D721Med (cell line): ENCODE measurements at regions not wholly inside any gene's neighbourhood (a gene's known extent, or its start where the extent isn't known, plus 50 kb on each side); places are given as distances from the start of the nearest gene placed in this dataset.
A peak's percentile ranks its signal among the peaks of the same experiment; 100 is the strongest.

Source experiments
- DNase-seq: peaks from one replicate; pipeline ENCODE4 v3.0.0; 2011; ENCODE audit warnings: low spot score; ENCODE audit not compliant: insufficient read length
- FAIRE-seq: peaks from 2 replicates; lab custom pipeline; 2011; peaks lifted over from hg19 to GRCh38; lab: Jason Lieb, UNC
- TF ChIP-seq, protein P1 (sequence below): IDR thresholded peaks from 2 replicates; pipeline ENCODE4 v1.5.1; 2012; ENCODE audit warnings: mild to moderate bottlenecking, control low read depth; ENCODE audit not compliant: insufficient read depth; ENCODE audit errors: missing control alignments

DNA sequence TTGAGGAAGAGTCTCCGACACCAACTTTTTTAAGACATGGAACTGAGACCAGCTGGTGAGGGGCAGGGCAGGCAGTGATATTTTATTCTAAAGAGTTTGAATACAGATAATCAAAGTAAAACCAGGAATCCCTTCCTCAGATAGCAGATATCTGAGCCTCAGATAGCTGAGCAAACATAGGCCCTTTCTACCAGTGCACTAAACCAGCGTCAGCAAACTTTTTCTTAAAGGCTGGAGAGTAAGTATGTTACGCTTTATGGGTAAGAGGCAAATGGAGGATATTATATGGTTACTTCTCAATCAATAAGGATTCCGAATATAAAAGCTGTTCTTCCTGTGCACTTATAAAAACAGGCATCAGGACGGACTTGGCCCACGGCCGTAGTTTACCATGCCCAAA is 73.9 kb downstream of the WNT5A start:
- no peak for FAIRE-seq
- DNase-seq: no peak
- TF ChIP-seq, protein P1, sequence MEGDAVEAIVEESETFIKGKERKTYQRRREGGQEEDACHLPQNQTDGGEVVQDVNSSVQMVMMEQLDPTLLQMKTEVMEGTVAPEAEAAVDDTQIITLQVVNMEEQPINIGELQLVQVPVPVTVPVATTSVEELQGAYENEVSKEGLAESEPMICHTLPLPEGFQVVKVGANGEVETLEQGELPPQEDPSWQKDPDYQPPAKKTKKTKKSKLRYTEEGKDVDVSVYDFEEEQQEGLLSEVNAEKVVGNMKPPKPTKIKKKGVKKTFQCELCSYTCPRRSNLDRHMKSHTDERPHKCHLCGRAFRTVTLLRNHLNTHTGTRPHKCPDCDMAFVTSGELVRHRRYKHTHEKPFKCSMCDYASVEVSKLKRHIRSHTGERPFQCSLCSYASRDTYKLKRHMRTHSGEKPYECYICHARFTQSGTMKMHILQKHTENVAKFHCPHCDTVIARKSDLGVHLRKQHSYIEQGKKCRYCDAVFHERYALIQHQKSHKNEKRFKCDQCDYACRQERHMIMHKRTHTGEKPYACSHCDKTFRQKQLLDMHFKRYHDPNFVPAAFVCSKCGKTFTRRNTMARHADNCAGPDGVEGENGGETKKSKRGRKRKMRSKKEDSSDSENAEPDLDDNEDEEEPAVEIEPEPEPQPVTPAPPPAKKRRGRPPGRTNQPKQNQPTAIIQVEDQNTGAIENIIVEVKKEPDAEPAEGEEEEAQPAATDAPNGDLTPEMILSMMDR: no peak

DNA sequence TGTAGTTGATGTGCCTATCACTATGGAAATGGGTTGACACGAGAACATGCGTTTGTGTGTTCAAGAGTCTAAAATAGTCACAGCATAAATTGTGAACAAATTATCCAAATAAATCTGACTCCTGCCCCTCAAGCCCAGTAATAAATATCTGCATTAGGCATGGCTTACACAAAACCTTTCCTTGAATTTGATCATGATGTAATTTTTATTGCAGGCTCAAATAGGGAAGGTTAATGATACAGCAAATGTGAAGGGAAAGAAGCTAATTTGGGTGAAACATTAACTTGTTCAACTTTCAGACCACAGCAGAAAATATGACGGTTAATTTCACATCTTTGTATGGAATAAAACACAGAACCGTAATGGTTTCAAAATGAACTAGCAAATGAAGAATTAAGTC is 74.6 kb downstream of the WNT5A start:
- TF ChIP-seq, protein P1: no peak
- no peak for DNase-seq
- no peak for FAIRE-seq

DNA sequence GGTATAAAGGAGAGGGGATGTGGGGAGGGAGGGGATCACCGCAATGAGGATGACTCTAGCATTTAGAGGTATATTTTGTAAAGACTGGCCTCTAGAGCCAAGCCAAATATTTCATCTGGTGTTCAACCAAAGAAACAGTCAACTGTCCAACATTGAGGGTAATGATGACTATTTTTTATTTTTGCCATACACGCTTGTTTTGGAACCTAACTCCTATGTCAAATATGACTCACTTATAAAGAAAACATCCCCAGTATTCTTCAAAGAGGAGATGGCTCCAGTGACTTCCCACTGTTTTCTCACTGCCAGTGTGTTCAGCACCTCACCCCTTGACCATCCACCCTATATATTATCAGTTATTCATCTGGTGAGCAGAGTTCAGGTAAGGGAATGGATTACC is 77.3 kb downstream of the WNT5A start:
- DNase-seq (no peak), FAIRE-seq (no peak)
- TF ChIP-seq, protein P1: no peak

DNA sequence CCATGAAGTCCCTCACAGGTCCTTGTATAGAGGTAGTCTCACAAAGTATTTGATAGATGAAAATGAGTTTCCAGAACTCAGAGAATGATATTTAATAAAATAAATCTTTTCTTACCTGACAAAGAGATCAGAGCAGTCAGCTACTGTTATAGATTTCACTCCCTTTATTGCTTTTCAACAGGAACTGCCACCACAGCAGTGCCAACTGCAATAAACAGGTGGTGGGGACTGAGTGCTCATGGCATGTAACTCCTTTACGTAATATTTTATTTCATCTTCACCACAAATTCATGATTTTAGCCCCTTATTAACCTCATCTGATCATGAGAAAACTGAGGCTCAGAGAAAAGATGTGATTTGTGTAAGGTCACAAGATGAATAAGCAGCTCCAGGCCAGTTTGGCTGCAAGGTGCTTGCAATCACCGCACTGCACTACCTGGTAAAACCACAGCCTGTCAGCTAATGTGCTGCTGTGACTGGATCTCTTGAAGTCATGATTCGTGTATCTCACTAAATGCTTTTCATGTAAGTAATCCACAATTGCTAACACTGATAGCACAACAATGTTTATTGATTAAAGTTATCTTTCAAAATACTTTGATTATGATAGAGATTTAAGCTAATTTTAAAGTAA is 78.8 kb downstream of the WNT5A start:
- TF ChIP-seq, protein P1: no peak
- FAIRE-seq (no peak), DNase-seq (no peak)

DNA sequence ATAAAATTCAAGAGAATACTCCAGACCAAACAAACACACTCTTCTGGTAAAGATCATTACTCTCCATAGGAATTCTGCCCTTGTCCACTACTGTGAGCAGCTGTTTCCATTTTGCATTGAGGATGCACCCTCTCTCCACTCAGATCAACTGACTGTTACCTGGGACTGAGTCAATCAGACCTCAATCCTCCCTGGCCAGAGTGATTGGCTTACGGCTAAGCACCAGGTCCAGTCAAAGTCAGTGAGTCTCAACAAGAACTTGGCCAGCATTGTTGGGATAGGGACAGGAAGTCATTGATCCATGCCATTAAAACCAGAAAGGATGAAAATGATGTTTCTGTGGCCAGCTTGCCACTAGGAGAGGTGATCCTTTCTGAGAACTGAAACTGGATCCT is 79.7 kb downstream of the WNT5A start:
- DNase-seq: no peak
- FAIRE-seq: no peak
- TF ChIP-seq, protein P1: no peak

DNA sequence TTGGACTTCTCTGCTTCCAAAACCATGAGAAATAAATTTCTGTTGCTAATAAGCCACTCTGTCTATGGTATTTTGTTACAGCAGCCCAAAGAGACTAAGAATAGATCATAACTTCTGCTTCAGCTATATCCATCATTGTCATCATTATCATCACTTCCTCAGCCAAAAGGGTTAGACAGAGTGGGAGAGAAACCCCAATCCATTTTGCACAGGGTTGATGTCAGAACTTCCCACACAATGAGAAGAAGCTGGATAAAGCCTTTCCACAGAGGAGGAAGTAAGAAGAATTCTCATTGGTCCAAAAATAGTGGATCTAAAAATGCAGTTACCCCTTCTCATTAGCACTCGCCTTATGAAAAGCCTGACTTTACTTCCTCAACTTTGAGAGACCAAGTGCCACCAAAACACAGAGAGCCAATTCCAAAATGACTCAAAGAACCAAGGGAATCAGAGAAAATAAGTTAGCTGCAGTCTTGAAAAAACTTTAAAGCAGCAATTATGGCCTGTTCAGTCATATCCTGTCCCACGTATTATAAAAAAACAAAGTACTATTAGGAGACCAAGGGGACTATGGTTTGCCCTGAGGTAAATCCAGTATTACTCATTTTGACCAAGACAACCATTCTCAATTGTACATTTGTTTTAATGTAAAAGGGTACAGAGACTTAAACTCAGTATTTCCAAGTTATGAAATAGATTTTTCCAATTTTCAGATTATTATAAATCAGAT is 80.2 kb downstream of the WNT5A start:
- TF ChIP-seq, protein P1: no peak
- DNase-seq: no peak
- no peak for FAIRE-seq

DNA sequence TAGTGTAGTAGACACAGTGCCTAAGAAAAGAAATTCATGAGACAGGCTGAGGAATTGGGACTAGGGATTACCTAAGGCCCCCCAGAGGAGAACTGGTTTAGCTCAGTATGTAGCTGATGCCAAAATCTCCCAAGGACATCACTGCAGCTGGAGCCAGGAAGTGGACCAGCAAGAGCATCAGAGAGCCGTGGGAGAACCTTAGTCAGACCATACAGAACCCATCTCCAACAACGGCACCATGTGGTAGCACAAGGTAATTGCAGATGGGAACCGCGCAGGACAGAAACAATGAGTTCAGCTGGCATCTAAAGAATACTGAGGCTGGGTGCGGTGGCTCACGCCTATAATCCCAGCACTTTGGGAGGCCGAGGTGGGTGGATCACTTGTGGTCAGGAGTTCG is 81.7 kb downstream of the WNT5A start:
- no peak for FAIRE-seq
- DNase-seq: no peak
- TF ChIP-seq, protein P1: peak; percentile 26
